NCI-H2196 (cell line): ENCODE measurements at regions not wholly inside any gene's neighbourhood (a gene's known extent, or its start where the extent isn't known, plus 50 kb on each side); places are given as distances from the start of the nearest gene placed in this dataset.

Source experiments
- DNase-seq: peaks from one replicate; lab custom pipeline; 2025; ENCODE audit not compliant: unreplicated experiment; lab: John Stamatoyannopoulos, UW

- DNase-seq = no peak
These were observed 2018.0 kb upstream of the PCDH20 start for GRCh38 chr13:63433546-63434150.

- DNase-seq = no peak
These were observed 2011.5 kb upstream of the PCDH20 start for GRCh38 chr13:63427170-63427569.

- no peak for DNase-seq
These were observed 2009.5 kb upstream of the PCDH20 start for GRCh38 chr13:63425131-63425530.

DNA sequence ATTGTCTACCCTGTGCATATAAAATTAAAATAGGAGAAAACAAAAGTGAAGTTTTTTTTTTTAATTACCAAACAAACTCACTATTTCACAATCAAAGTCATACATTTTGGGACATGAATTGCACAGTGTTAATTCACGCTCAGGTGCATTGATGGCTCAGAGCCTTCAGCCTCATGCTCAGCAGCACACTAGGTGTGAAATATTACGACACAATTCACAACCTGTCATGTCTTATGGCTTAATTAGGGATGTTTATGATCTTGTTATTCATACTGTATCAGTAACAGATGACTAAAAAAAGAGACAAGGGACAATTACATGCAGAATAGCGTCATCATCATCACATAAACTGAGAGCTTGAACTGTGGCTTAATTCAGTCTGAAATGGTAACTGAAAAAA lies 2005.5 kb upstream of the PCDH20 start:
- DNase-seq = no peak

DNA sequence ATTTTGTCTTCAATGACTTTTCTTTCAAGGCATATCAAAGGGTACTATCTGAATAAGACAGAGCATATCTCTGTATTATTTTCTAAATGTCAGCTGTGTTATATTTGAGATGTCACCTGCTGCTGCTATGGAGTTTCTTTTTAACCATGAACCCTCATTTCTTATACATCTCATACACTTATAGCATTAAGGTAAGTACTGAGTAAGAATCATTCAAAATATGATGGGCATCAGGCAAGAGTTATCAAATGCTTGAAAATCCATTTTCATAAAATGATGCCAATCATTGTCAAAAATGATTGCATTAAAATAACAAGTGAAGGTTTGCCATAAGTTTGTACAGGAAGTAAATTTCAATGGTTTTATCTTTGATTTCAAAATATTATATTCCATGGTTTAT lies 2005.0 kb upstream of the PCDH20 start:
- no peak for DNase-seq

DNA sequence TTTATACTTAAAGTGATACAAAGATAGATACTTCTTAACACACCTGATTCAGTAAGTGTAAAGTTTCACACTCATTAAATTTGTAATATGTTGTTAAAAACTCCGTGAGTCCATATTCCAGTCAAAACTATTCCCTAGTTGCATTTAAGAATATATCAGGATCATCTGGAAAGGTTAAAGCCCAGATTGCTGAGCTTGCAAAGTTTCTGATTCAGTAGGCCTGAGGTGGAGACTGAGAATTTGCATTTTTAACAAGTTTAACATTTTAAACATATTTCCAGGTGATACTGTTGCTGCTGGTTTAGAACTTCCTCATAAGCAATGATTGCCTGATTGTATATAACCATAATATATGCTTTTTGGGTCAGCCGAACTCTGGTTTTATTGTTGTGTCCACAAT lies 1998.6 kb upstream of the PCDH20 start:
- DNase-seq = no peak

GRCh38 chr13:63409791-63410351 lies 1994.2 kb upstream of the PCDH20 start:
- no peak for DNase-seq

DNA sequence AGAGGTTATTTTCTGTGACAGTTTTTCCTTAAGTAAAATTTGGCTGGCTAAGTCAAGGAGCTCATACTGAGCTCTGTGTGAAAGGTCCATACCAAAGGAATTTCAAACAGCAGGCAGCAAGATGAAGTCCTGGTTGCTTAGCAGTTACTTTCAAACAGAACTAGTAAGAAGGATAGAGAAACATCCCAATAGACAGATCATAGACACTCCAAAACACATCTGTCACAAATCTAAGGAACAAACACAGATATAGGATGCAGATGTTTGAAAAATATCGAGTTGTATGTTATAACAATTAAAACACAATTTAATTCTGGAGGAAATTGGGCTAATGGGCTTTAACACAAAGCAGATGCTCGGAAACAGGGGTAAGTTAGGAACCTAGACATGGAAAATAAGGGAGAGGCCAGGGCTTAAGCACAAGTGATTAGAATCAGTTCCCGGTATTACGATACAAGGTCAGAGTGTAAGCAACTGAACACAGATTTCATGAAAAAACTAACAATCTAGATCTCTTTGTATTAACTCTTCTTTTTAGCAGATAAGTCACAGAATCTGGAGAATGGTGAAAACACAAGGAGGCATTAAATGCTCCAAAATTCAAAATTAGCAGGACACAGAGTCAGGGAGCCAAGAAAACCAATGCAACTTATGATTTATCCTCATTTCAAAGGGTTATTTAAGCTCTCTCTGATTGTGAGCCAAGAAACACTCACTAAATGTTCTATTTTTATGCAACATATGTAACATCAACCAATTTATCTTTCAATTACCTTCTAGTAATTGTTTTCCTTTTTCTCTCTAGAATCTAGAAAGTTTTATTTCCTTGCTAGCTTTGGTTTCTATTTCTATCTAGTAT lies 1992.9 kb upstream of the PCDH20 start:
- no peak for DNase-seq

GRCh38 chr13:63403733-63404132 lies 1988.1 kb upstream of the PCDH20 start:
- DNase-seq = no peak

DNA sequence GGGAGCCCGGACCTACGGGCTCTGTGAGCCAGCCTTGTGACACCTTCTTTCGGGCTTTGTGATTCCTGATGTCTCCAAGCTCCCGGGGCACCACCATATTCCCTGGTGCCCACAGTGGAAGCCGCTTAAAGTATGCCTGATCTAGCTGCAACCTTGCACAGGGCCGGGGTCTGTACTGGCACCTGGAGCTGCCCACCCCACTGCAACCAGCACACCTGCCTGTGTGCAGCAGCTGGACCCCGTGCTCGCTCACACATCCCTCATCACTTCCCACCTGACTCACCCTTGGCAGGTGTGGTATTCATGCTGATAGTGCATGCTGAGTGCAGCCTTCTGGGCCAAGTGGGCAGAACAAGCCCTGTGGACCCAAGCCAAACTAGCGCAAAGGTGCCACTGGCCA lies 1981.1 kb upstream of the PCDH20 start:
- no peak for DNase-seq

DNA sequence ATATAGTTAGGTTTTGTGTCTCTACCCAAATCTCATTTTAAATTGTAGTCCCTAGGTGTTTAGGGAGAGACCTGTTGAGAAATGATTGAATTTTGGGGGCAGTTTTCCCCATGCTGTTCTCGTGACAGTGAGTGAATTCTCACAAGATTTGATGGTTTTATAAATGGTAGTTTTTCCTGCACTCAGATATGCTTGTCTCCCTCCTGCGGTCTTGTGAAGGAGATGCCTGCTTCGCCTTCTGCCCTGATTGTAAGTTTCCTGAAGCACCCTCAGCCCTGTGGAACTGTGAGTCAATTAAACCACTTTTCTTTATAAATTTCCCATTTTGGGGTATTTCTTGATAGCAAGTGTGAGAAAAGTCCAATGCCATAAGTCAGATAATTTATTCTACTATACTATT lies 1977.5 kb upstream of the PCDH20 start:
- no peak for DNase-seq

DNA sequence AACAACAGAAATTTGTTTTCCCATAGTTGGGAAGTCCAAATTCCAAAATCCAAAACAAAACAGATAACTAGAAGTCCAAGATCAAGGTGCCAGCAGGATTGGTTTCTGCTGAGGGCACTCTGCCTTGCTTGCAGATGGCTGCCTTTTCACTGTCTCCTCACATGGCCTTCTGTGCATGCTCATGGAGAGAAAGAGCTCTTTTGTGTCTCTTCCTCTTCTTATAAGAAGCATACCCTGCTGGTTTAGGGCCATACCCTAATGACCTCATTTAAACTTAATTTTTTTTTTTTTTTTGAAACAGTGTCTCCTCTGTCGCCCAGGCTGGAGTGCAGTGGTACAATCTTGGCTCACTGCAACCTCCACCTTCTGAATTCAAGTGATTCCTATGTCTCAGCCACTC lies 1974.1 kb upstream of the PCDH20 start:
- no peak for DNase-seq

GRCh38 chr13:63381078-63381859 lies 1965.6 kb upstream of the PCDH20 start:
- no peak for DNase-seq

DNA sequence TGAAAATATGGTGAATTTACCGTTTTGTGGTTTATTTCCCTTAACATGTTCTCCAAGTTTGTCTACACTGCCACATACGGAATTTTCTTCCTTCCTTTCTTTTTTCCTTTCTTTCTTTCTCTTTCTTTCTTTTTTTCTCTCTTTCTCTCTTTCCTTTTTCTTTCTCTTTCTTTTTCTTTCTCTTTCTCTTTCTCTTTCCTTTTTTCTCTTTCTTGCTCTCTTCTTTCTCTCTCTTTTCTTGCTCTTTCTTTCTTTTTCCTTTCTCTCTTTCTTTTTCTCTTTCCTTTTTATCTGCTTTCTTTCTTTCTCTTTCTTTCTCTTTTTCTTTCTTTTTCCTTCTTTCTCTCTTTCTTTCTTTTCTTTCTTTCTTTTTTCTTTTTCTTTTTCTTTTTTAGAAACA lies 1962.3 kb upstream of the PCDH20 start:
- DNase-seq = no peak

DNA sequence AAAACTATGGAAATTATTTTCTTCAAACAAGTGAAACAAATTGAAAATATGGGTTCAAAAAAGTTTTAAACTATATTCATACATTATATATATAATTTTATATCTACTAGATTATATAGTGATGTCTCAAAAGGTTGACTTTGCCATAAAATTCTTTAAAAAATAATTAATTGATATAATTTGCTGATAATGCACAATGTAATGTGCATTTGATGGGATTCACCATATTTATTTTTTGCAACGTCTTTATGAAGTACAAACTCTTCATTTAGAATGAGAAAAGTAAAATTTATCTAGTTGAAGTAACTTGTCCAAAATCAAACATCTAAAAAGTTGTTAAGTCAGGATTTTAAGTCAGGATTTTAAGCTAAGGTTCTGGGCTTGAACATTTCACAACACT lies 1954.5 kb upstream of the PCDH20 start:
- DNase-seq = no peak

GRCh38 chr13:63367522-63368198 lies 1952.0 kb upstream of the PCDH20 start:
- no peak for DNase-seq

- no peak for DNase-seq
These were observed 1948.5 kb upstream of the PCDH20 start for GRCh38 chr13:63364159-63364558.

DNA sequence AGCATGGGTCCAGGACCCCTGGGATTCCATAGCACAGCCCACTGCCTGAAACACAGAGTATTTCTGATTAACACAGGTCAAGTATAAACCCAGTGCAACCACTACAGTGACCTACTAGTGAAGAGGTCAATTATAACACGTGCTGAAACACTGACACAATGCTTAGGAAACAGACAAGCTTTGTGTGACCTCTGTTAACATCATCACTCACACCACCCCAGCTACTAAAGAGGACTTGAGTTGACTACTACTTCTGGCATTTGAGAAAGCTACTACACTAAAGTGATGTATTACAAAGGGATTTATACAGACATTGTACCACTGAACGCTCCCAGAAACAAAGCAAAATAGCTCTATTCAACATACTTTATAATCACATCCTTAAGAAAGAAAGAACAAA lies 1935.9 kb upstream of the PCDH20 start:
- no peak for DNase-seq

DNA sequence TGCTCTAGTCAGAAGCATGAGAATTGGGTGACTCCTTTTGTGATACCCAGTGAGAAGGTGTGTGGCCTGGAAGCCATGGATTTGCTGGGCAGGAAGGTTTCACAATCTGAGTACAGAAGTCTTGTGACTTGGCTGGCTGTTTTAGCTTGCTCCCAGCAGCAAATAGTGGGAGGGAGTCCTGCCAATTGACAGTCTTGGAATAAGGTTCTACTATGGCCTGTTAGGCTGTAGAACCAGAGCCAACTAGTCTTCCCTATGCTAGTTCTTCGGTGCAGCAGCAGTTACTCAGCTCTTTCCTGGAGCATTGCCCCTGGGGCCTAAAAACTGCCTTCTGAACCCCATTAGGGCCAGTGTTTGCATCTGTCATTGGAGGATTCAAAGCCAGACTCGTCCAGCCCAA lies 1935.4 kb upstream of the PCDH20 start:
- no peak for DNase-seq

GRCh38 chr13:63345835-63346234 lies 1930.2 kb upstream of the PCDH20 start:
- no peak for DNase-seq

GRCh38 chr13:63344711-63345110 lies 1929.1 kb upstream of the PCDH20 start:
- no peak for DNase-seq
